ENCODE measurements at regions not wholly inside any gene's neighbourhood (a gene's known extent, or its start where the extent isn't known, plus 50 kb on each side); places are given as distances from the start of the nearest gene placed in this dataset.

- Histone ChIP-seq H2AFZ (no peak overlapping the region), H3K4me3 (no peak overlapping the region), H3K4me1 (ENCODE audit: insufficient read depth) (no peaks in the 10 kb centered on the region), H3K79me2 (replicated peaks; ENCODE audit: insufficient read depth) (no peaks in the 10 kb centered on the region), H3K36me3 (ENCODE audit: insufficient read depth) (no peaks in the 10 kb centered on the region), H3K27ac (ENCODE audit: low read depth) (no peak overlapping the region), H3K9me2 (ENCODE audit: insufficient read depth) (0 out of 2 replicates have a peak, but pooled peaks cover 4% of the 10 kb centered on the region), H3F3A (replicated peaks; ENCODE audit: low read depth) (no peaks in the 10 kb centered on the region), H3K27me3 (ENCODE audit: insufficient read depth) (no peaks in the 10 kb centered on the region), H4K20me1 (replicated peaks; ENCODE audit: insufficient read depth) (no peaks in the 10 kb centered on the region), H3K4me2 (no peak overlapping the region)
- Mint-ChIP-seq H3K4me1 (no peaks in the 10 kb centered on the region), H3K27me3 (ENCODE audit: insufficient read depth, low read depth, poor library complexity) (peaks cover 2% of the 10 kb centered on the region), H3K4me3 (no peak overlapping the region), H3K9me3 (no peaks in the 10 kb centered on the region), H3K27ac (no peak overlapping the region), H3K36me3 (ENCODE audit: low read depth) (no peaks in the 10 kb centered on the region)
- DNase-seq (ENCODE audit: low spot score) (no peak), ATAC-seq (no peak)
- TF ChIP-seq STAT1 (IDR thresholded peaks at IDR 0.05; ENCODE audit: unreplicated experiment) (no peak), REST (IDR thresholded peaks at IDR 0.05; ENCODE audit: unreplicated experiment) (no peak), JUNB (IDR thresholded peaks at IDR 0.05; ENCODE audit: unreplicated experiment) (no peak), NANOG (IDR thresholded peaks at IDR 0.05; ENCODE audit: borderline replicate concordance) (no peak), ZNF462 (CRISPR knock-in tag; IDR thresholded peaks at IDR 0.05) (no peak), CREB1 (CRISPR knock-in tag; IDR thresholded peaks at IDR 0.05; ENCODE audit: low read depth) (no peak), EZH2 (IDR thresholded peaks at IDR 0.05; ENCODE audit: low read depth, unreplicated experiment) (no peak), CTCF (conservative IDR thresholded peaks at IDR 0.05; ENCODE audit: low read depth in 2 of 2) (no peak), ETS1 (IDR thresholded peaks at IDR 0.05) (no peak), EZH2phosphoT487 (IDR thresholded peaks at IDR 0.05; ENCODE audit: unreplicated experiment) (no peak), ZNF331 (CRISPR knock-in tag; IDR thresholded peaks at IDR 0.05; ENCODE audit: low read depth) (no peak), POLR2AphosphoS5 (IDR thresholded peaks at IDR 0.05; ENCODE audit: low read depth) (no peak), ZNF114 (CRISPR knock-in tag; IDR thresholded peaks at IDR 0.05) (no peak)
These were observed 176.4 kb downstream of the MAFB start for GRCh38 chr20:40512591-40512990.
